Fibroblast of skin of right biceps (primary cell): ENCODE measurements at regions not wholly inside any gene's neighbourhood (a gene's known extent, or its start where the extent isn't known, plus 50 kb on each side); places are given as distances from the start of the nearest gene placed in this dataset.
A peak's percentile ranks its signal among the peaks of the same experiment; 100 is the strongest.

Experiments used
- DNase-seq: peaks from one replicate; pipeline ENCODE4 v3.0.0-alpha.2; 2013

DNA sequence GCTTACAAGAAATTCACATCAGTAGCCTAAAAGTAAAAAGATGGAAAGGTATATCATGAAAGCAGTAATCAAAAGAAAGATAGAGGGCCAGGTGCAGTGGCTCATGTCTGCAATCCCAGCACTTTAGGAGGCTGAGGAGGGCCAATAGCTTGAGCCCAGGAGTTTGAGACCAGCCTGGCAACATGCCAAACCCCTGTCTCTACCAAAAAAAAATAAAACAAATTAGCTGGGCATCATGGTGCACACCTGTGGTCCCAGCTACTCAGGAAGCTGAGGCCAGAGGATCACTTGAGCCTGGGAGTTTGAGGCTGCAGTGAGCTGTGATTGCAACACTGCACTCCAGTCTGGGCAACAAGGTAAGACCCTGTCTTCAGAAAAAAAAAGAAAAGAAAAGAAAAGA lies 55.5 kb downstream of the GSPT2 start:
- no peak for DNase-seq

DNA sequence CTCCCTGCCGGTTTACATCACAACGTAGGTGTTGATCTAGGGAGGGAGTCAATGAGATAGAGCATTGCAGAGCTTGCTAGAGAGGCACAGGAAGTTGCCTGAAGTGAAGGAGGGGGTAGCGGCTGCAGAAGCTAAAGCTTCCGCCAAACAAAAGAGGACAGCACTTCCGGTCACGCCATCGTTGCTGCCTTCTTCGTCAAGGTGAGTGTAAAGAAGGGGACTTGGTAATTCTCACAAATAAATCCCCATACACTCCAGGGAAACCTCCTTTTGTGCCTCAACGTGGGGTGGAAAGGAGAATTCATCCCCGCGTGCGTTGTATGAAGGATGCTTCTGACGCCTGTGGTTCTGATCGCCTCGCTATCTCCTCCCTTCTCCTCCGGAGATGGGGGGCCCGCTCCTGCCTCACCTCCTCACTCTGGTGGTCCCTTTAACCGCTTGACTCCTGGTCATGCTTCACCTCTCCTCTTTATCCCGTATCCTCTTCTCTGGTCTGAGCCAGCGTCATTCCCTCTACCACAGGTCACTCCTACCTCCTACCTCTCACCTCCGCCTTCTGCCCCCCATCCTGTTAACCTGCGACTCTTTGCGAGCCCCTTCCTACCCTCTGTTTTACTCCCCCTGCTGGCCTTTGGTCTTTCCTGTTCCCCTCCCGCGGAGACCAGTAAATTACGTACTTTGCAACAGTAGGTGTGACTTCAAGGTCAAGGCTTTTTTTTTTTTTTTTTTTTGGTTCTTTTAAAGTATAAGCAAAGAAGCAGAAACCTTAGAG lies 59.9 kb downstream of the GSPT2 start:
- peak; percentile 67 for DNase-seq

DNA sequence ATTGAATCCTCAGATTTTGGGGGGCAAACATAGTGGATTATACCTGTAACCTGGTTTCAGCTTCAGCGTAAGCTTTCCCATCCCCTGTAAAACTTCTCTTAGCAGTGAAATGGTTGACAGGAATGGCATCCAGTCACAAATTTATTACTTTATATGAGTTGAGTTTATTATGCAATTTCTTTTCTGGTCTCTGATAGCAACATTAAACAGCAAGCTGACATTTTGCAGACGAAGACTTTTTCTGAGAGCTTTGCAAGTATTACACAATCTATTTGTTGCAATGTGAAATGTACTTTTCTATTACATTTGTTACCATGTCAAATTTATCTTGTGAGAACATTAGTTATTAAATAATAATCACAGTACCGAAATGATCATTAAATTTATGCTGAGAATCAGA lies 60.6 kb downstream of the GSPT2 start:
- DNase-seq: no peak

DNA sequence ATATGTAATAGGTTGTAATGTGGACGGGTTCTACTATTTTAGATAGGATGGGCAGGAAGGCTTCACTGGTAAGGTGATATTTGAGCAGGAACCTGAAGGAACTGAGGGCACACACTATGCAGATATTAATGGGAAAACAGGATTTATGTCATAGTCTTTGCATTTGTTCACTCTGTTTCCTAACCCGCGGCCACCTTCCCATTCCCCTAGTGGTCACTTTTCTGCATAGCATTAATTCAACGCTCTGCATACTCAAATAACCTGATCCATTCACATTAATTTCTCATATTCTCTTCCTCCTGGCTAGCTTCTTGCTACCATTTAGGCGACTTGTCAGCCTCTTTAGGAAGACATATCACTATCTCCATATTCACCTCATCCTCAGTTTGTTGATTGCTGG lies 61.5 kb downstream of the GSPT2 start:
- DNase-seq: no peak

DNA sequence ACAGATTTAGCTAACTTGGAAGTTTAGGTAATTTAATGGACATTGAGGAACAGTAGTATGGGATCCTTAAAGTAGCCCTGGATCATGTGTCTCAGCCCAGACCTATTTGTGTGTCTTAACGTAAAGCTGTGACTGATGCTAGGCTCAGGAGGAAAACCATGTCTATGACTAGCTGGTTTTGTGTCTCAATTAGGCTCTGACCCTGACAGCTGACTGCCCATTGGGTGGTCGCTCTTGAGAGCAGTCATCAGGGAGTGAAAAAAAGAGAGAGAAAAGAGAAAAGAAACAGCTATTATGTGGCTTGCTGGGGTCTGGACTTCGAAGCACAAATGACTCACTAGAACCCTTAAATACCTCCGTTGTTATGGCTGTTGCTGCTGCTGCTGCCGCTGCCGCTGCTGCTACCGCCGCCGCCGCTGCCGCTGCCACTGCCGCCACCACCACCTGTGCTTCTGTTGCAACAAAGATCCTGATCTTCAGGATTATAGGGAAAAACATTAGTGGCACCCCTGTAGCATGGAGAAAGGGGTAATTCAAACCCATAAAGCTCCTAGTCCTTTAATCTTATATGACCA lies 70.7 kb downstream of the GSPT2 start:
- no peak for DNase-seq

DNA sequence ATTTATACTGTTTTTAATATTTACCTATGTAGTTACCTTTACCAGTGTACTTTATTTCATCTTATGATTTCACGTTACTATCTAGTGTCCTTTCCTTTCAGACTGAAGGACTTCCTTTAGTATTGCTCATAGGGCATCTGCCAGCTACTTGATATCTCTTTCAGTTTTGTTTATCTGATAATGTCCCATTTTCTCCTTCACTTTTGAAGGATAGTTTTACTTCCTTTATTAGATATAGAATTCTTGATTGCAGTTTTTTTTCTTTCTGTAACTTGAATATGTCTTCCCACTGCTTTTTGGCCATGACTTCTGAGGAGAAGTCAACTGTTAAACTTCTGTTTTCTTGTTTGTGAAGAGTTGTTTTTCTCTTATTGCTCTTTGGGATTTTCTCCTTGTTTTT lies 69.4 kb upstream of the MAGED1 start:
- DNase-seq: no peak

DNA sequence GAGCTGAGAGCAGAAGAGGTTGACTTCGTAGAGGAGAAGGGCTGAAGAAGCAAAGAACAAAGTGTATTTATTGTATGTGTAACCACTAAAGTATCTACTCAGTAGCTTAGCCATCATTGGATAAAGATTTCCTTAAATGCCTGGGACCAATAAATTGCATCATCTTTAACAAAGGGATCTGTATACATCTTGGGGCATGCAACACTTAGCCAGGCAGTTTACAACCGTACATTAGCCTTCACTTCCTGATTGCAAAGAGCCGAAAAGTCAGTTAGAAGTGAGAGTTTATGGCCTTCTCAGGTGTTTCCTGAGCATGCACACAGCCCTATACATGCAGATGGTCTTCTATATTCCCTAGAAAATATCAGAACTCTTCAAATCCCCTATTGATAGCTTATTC lies 68.0 kb upstream of the MAGED1 start:
- DNase-seq: peak; percentile 2

- no peak for DNase-seq
Observed at GRCh38 chrX:51834076-51834475, 59.3 kb upstream of the MAGED1 start.

DNA sequence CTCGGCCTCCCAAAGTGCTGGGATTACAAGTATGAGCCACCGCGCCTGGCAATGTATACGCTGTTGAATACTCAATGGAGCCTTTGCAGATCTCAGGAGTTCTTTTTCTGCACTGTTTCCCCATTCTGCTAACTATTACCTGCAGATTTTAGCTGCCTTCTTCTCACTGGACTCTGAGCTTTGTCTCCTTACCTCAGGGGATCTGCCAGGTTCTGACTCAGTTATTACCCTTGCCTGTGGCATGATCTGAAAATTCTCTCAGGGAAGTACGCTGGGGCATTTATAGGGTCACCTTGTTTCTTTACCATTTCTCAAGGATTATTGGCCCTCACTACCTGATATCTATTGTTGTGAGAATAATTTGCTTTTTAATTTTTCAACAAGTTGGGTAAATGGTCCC lies 56.6 kb upstream of the MAGED1 start:
- DNase-seq: no peak

DNA sequence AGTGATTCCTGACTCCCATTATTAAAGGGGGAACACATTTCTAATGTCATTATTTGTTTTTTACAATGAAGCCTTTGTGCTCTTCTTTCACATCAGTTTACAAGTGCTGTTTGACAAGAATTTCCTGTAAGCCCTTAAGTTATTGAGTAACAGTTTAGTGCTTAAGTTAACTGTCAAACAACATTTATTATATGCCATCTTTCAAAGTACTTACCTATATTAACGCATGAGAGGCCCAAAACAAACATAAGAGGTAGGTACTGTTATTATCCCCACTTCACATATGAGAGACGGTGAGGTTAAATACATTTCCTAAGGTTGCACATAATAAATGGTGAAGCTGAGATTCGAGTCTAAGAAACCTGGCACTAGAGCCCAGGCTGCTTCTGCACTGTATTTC lies 56.0 kb upstream of the MAGED1 start:
- DNase-seq: no peak

DNA sequence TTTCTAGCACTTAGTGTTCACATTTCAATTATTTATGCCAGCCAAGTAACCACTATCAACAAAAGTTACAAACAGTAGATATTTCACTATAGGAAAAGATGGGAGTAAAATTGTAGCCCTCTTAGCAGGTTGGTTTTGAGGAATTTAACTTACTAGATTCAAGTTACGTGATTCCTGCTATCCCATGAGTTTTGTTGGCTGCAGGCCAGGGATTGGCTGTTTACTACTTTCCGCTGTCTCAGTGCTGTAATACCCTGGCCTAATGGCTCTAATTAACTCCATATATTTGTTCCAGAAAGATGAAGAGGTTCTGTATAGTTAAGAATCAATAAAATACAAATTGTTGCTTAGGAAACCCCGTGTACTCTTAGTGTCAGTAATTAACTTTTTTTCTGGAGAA lies 55.5 kb upstream of the MAGED1 start:
- DNase-seq: peak; percentile 59
